RWPE2 (cell line): ENCODE measurements at regions not wholly inside any gene's neighbourhood (a gene's known extent, or its start where the extent isn't known, plus 50 kb on each side); places are given as distances from the start of the nearest gene placed in this dataset.

Experiments used
- ATAC-seq: fragments of 200-7000 bp; cut with Tn5 transposase; 3 replicates; pipeline ENCODE4 v1.9.1; 2021; ENCODE audit warnings: low read depth
- DNase-seq: peaks from one replicate; pipeline ENCODE4 v3.0.0-alpha.2; 2020; ENCODE audit warnings: low spot score
- H3K27ac ChIP-seq: fragments of 450-650 bp; 2 replicates; pipeline ENCODE4 v1.5.1; 2017; ENCODE audit warnings: mild to moderate bottlenecking; ENCODE audit not compliant: poor library complexity, severe bottlenecking
- H3K27me3 ChIP-seq: fragments of 250-450 bp; sonication (Bioruptor Pico); 2 replicates; pipeline ENCODE4 v1.5.1; 2021; ENCODE audit warnings: mild to moderate bottlenecking, moderate library complexity; ENCODE audit not compliant: insufficient read depth, poor library complexity, severe bottlenecking
- H3K36me3 ChIP-seq: fragments of 250-450 bp; sonication (Bioruptor Pico); 2 replicates; pipeline ENCODE4 v1.5.1; 2020; ENCODE audit warnings: low read depth, mild to moderate bottlenecking, moderate library complexity
- H3K4me1 ChIP-seq: fragments of 250-450 bp; sonication (Bioruptor Pico); 2 replicates; pipeline ENCODE4 v1.5.1; 2021; ENCODE audit warnings: mild to moderate bottlenecking, moderate library complexity; ENCODE audit not compliant: insufficient read depth, poor library complexity, severe bottlenecking
- H3K4me3 ChIP-seq: fragments of 250-450 bp; sonication (Bioruptor Pico); 2 replicates; pipeline ENCODE4 v1.5.1; 2021; ENCODE audit warnings: mild to moderate bottlenecking, moderate library complexity; ENCODE audit not compliant: severe bottlenecking
- H3K9me3 ChIP-seq: fragments of 250-450 bp; sonication (Bioruptor Pico); 2 replicates; pipeline ENCODE4 v1.5.1; 2021; ENCODE audit warnings: mild to moderate bottlenecking, moderate library complexity; ENCODE audit not compliant: severe bottlenecking
- CTCF ChIP-seq: fragments of 450-650 bp; IDR thresholded peaks from one replicate; pipeline ENCODE4 v1.5.1; 2017; ENCODE audit warnings: mild to moderate bottlenecking, moderate library complexity; ENCODE audit not compliant: poor library complexity, severe bottlenecking

GRCh38 chrX:40283981-40284380 is 186.2 kb upstream of the BCOR start:
- Histone ChIP-seq H3K4me3 (no peak overlapping the region), H3K36me3 (no peaks in the 10 kb centered on the region), H3K27ac (no peak overlapping the region), H3K9me3 (no peaks in the 10 kb centered on the region), H3K4me1 (no peaks in the 10 kb centered on the region), H3K27me3 (no peaks in the 10 kb centered on the region)
- no peak for DNase-seq
- ATAC-seq = no peak
- TF ChIP-seq CTCF = no peak

GRCh38 chrX:40282946-40283660 is 185.3 kb upstream of the BCOR start:
- Histone ChIP-seq H3K27me3 (no peaks in the 10 kb centered on the region), H3K4me3 (no peak overlapping the region), H3K4me1 (no peaks in the 10 kb centered on the region), H3K27ac (no peak overlapping the region), H3K9me3 (no peaks in the 10 kb centered on the region), H3K36me3 (no peaks in the 10 kb centered on the region)
- no peak for TF ChIP-seq CTCF
- no peak for ATAC-seq
- DNase-seq = no peak

- H3K27me3 ChIP-seq = no peaks in the 10 kb centered on the region
- H3K36me3 ChIP-seq = no peaks in the 10 kb centered on the region
- no peak overlapping the region for H3K4me3 ChIP-seq
- DNase-seq (no peak), ATAC-seq (no peak)
- no peak overlapping the region for H3K27ac ChIP-seq
- TF ChIP-seq CTCF = no peak
- H3K4me1 ChIP-seq = no peaks in the 10 kb centered on the region
- H3K9me3 ChIP-seq = no peaks in the 10 kb centered on the region
Observed at GRCh38 chrX:40282348-40282747, 184.6 kb upstream of the BCOR start.

- ATAC-seq (no peak), DNase-seq (no peak)
- H3K27ac ChIP-seq = no peak overlapping the region
- no peaks in the 10 kb centered on the region for H3K9me3 ChIP-seq
- TF ChIP-seq CTCF = no peak
- H3K4me3 ChIP-seq = no peak overlapping the region
- H3K36me3 ChIP-seq = no peaks in the 10 kb centered on the region
- H3K27me3 ChIP-seq = no peaks in the 10 kb centered on the region
- no peaks in the 10 kb centered on the region for H3K4me1 ChIP-seq
Observed at GRCh38 chrX:40281336-40282005, 183.7 kb upstream of the BCOR start.

- DNase-seq = no peak
- H3K9me3 ChIP-seq = no peaks in the 10 kb centered on the region
- ATAC-seq = no peak
- no peaks in the 10 kb centered on the region for H3K4me1 ChIP-seq
- no peaks in the 10 kb centered on the region for H3K27me3 ChIP-seq
- H3K36me3 ChIP-seq = no peaks in the 10 kb centered on the region
- H3K4me3 ChIP-seq = no peak overlapping the region
- no peak overlapping the region for H3K27ac ChIP-seq
- TF ChIP-seq CTCF = no peak
Observed at GRCh38 chrX:40279762-40280161, 182.0 kb upstream of the BCOR start.
